ENCODE measurements at regions not wholly inside any gene's neighbourhood (a gene's known extent, or its start where the extent isn't known, plus 50 kb on each side); places are given as distances from the start of the nearest gene placed in this dataset.
A peak's percentile ranks its signal among the peaks of the same experiment; 100 is the strongest.

DNA sequence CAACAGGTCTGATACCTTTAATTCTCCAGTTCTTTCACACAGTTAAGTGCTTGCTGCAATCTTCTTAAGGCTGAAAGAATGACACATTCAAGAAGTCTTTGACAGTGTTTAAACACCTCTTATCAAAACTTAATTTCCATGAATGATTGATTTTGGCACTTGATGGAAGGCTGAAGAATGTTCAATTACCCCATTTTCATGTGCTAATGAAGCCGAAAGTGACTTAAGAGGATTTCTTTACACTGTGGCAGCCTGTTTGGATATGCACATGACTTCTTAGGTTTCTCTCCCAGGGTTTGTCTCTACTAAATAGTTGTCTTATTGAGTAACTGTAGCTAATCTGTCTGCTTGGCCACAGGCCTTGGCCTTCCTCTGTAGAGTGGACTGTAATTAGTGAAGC is 81.1 kb upstream of the PRDM1 start:
- intact Hi-C loops (cut with DNase I; ENCODE audit: low total_unique reads): no loop called here
- no peaks in the 10 kb centered on the region for H3K4me1 ChIP-seq
- no peak overlapping the region for H3K27ac ChIP-seq
- H3K4me3 ChIP-seq: no peak overlapping the region
- H3K27me3 ChIP-seq: no peaks in the 10 kb centered on the region
- no peaks in the 10 kb centered on the region for H3K36me3 ChIP-seq
- no peaks in the 10 kb centered on the region for H3K9me3 ChIP-seq
- no peak for TF ChIP-seq CTCF (IDR thresholded peaks at IDR 0.05)
- TF ChIP-seq POLR2A (IDR thresholded peaks at IDR 0.05): no peak
- DNase-seq: peak in 1 of 2 donors; percentile 51

DNA sequence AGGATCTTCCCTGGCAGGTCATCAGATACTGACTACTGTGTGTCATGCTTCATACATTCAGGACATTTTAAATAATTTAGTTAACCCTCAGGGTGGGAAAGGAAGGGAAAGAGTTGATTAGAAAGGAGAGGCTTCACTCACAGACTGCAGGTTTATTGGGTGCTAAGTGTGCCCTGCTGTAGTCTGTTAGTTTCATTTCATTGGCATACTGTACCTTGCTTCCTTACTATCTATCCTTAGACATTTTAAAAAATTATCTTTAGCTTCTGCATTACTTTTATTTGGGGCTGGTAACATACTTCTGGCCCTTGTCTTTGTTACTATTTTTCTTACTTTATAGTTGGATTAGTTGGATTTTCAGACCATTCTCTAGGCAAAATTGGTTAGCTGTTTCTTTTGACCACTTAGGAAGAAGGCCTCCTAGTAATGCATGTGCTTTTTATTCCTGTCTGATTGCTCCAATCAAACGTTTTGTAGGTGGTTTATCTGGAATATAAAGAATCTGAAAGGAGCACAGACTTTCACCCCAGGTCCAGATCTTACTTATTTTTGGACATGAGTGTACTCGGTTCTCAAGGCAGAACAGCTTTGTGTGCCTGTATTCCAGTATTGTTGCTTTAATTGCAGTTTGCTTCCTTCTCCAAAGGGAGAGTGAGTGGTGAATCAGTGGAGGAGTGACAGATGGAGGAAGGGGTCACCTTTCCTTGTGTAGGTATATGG is 82.7 kb upstream of the PRDM1 start:
- Histone ChIP-seq H3K4me3 (no peak overlapping the region), H3K4me1 (no peaks in the 10 kb centered on the region), H3K36me3 (no peaks in the 10 kb centered on the region), H3K27ac (no peak overlapping the region), H3K9me3 (no peaks in the 10 kb centered on the region), H3K27me3 (peaks cover 0 to 2% of the 10 kb centered on the region in 2 donors)
- DNase-seq: no peak
- intact Hi-C loops (cut with DNase I; ENCODE audit: low total_unique reads): no loop called here
- TF ChIP-seq CTCF (IDR thresholded peaks at IDR 0.05): no peak
- TF ChIP-seq POLR2A (IDR thresholded peaks at IDR 0.05): no peak

- peaks cover 0 to 15% of the 10 kb centered on the region in 2 donors for H3K27me3 ChIP-seq
- H3K4me1 ChIP-seq: no peaks in the 10 kb centered on the region
- no peak overlapping the region for H3K27ac ChIP-seq
- no peaks in the 10 kb centered on the region for H3K36me3 ChIP-seq
- no peaks in the 10 kb centered on the region for H3K9me3 ChIP-seq
- TF ChIP-seq CTCF (IDR thresholded peaks at IDR 0.05) (no peak), POLR2A (IDR thresholded peaks at IDR 0.05) (no peak)
- DNase-seq: no peak
- intact Hi-C loops (cut with DNase I; ENCODE audit: low total_unique reads): no loop called here
- H3K4me3 ChIP-seq: no peak overlapping the region
Measured at GRCh38 chr6:106002005-106002404, 84.1 kb upstream of the PRDM1 start.

- peaks cover 0 to 21% of the 10 kb centered on the region in 2 donors for H3K27me3 ChIP-seq
- TF ChIP-seq CTCF (IDR thresholded peaks at IDR 0.05) (no peak), POLR2A (IDR thresholded peaks at IDR 0.05) (no peak)
Measured at GRCh38 chr6:106000935-106001334, 85.2 kb upstream of the PRDM1 start.

GRCh38 chr6:105997482-105997881 is 88.7 kb upstream of the PRDM1 start:
- Histone ChIP-seq H3K27ac (peak overlapping the region; percentile 39 to 87), H3K27me3 (peaks cover 0 to 27% of the 10 kb centered on the region in 2 donors), H3K36me3 (no peaks in the 10 kb centered on the region), H3K4me1 (no peaks in the 10 kb centered on the region), H3K9me3 (no peaks in the 10 kb centered on the region), H3K4me3 (no peak overlapping the region)
- TF ChIP-seq CTCF (IDR thresholded peaks at IDR 0.05) (no peak), POLR2A (IDR thresholded peaks at IDR 0.05) (no peak)
- intact Hi-C loops (cut with DNase I; ENCODE audit: low total_unique reads): no loop called here
- DNase-seq: no peak

More at GRCh38 chr6:106000935-106001334, 85.2 kb upstream of the PRDM1 start:
- Histone ChIP-seq H3K36me3 (no peaks in the 10 kb centered on the region), H3K27ac (no peak overlapping the region), H3K9me3 (no peaks in the 10 kb centered on the region), H3K4me3 (no peak overlapping the region), H3K4me1 (no peaks in the 10 kb centered on the region)
- intact Hi-C loops (cut with DNase I; ENCODE audit: low total_unique reads): no loop called here
- DNase-seq: no peak
